GM23248 (cell line): ENCODE measurements at regions not wholly inside any gene's neighbourhood (a gene's known extent, or its start where the extent isn't known, plus 50 kb on each side); places are given as distances from the start of the nearest gene placed in this dataset.

Source experiments
- DNase-seq: peaks from one replicate; pipeline ENCODE4 v3.0.0-alpha.2; 2015
- H2AFZ ChIP-seq: fragments of 200-600 bp; sonication (generic); 2 replicates; pipeline ENCODE4 v1.6.1; 2016; ENCODE audit warnings: antibody characterized with exemption
- H3F3A ChIP-seq: fragments of 200-600 bp; sonication (generic); 2 replicates; pipeline ENCODE4 v1.6.1; 2016; ENCODE audit warnings: mild to moderate bottlenecking, antibody characterized with exemption, mixed run types; ENCODE audit not compliant: insufficient read depth
- H3K27ac ChIP-seq: fragments of 200-600 bp; sonication (generic); 2 replicates; pipeline ENCODE4 v1.5.1; 2016; ENCODE audit warnings: mild to moderate bottlenecking
- H3K27me3 ChIP-seq: fragments of 200-600 bp; sonication (generic); replicated peaks from 2 replicates; pipeline ENCODE4 v1.6.1; 2016; ENCODE audit warnings: mild to moderate bottlenecking; ENCODE audit not compliant: insufficient read depth
- H3K36me3 ChIP-seq: fragments of 200-600 bp; sonication (generic); 2 replicates; pipeline ENCODE4 v1.6.1; 2016; ENCODE audit warnings: low read depth, mild to moderate bottlenecking
- H3K4me1 ChIP-seq: fragments of 200-600 bp; sonication (generic); 2 replicates; pipeline ENCODE4 v1.6.1; 2016; ENCODE audit warnings: mild to moderate bottlenecking; ENCODE audit not compliant: insufficient read depth
- H3K4me2 ChIP-seq: fragments of 200-600 bp; sonication (generic); one replicate; pipeline ENCODE4 v1.6.1; 2016; ENCODE audit warnings: mild to moderate bottlenecking; ENCODE audit not compliant: unreplicated experiment
- H3K4me3 ChIP-seq: fragments of 200-600 bp; sonication (generic); 2 replicates; pipeline ENCODE4 v1.5.1; 2016; ENCODE audit warnings: mild to moderate bottlenecking
- H3K79me2 ChIP-seq: fragments of 200-600 bp; sonication (generic); 2 replicates; pipeline ENCODE4 v1.6.1; 2016; ENCODE audit warnings: mild to moderate bottlenecking; ENCODE audit not compliant: insufficient read depth
- H3K9ac ChIP-seq: fragments of 200-600 bp; sonication (generic); 2 replicates; pipeline ENCODE4 v1.6.1; 2016; ENCODE audit warnings: mild to moderate bottlenecking
- H3K9me2 ChIP-seq: fragments of 200-600 bp; sonication (generic); 2 replicates; pipeline ENCODE4 v1.6.1; 2016; ENCODE audit warnings: mixed run types, mild to moderate bottlenecking, moderate library complexity; ENCODE audit not compliant: insufficient read depth
- H3K9me3 ChIP-seq: fragments of 200-600 bp; sonication (generic); one replicate; pipeline ENCODE4 v1.6.1; 2017; ENCODE audit warnings: low read depth
- H4K20me1 ChIP-seq: fragments of 200-600 bp; sonication (generic); 2 replicates; pipeline ENCODE4 v1.6.0; 2016; ENCODE audit not compliant: insufficient read depth
- EZH2 ChIP-seq: fragments of 200-600 bp; sonication (generic); IDR thresholded peaks from 2 replicates; pipeline ENCODE4 v1.6.1; 2018; ENCODE audit warnings: antibody characterized with exemption, mild to moderate bottlenecking; ENCODE audit not compliant: insufficient read depth, poor library complexity, severe bottlenecking
- EZH2phosphoT487 ChIP-seq: fragments of 200-600 bp; sonication (generic); IDR thresholded peaks from 2 replicates; pipeline ENCODE4 v1.6.1; 2018; ENCODE audit warnings: antibody characterized with exemption, moderate library complexity, mild to moderate bottlenecking, low read depth; ENCODE audit not compliant: insufficient read depth
- WGBS, 2 experiments: methylation state at CpG; one replicate each; pipeline ENCODE4 v1.1.6; 2015 to 2017; ENCODE audit warnings: low lambda C conversion rate in 2 of 2, low coverage in 1 of 2; ENCODE audit errors: missing lambda C conversion rate in 2 of 2; 5-methylcytosine and 5-hydroxymethylcytosine counted together
- in situ Hi-C: fragments of 300-500 bp; cut with MboI; formaldehyde crosslinking; loops from 2 replicates; pipeline ENCODE4 v1.15.0; 2020

- in situ Hi-C loops = no loop called here
- no peak overlapping the region for H3K27ac ChIP-seq
- DNase-seq = no peak
- WGBS, 2 experiments = 27 to 37% methylated on average over 2 of the region's 2 CpGs
- H3K4me2 ChIP-seq = no peak overlapping the region
- H3K9me3 ChIP-seq = no peaks in the 10 kb centered on the region
- H3K79me2 ChIP-seq = no peaks in the 10 kb centered on the region
- H3F3A ChIP-seq = no peaks in the 10 kb centered on the region
- H3K9ac ChIP-seq = no peak overlapping the region
- H3K36me3 ChIP-seq = no peaks in the 10 kb centered on the region
- H3K9me2 ChIP-seq = no peaks in the 10 kb centered on the region
- no peaks in the 10 kb centered on the region for H4K20me1 ChIP-seq
- H3K4me1 ChIP-seq = no peaks in the 10 kb centered on the region
- H3K27me3 ChIP-seq = no peaks in the 10 kb centered on the region
- H2AFZ ChIP-seq = no peak overlapping the region
- TF ChIP-seq EZH2phosphoT487 (no peak), EZH2 (no peak)
- H3K4me3 ChIP-seq = no peak overlapping the region
Measured at GRCh38 chr14:62599616-62600385, 445.5 kb downstream of the KCNH5 start.

- Histone ChIP-seq H3K9me3 (no peaks in the 10 kb centered on the region), H4K20me1 (no peaks in the 10 kb centered on the region), H3K9me2 (no peaks in the 10 kb centered on the region), H3K4me1 (no peaks in the 10 kb centered on the region), H3F3A (no peaks in the 10 kb centered on the region), H3K9ac (no peak overlapping the region), H3K79me2 (no peaks in the 10 kb centered on the region), H3K4me2 (no peak overlapping the region), H2AFZ (no peak overlapping the region), H3K36me3 (no peaks in the 10 kb centered on the region), H3K27me3 (no peaks in the 10 kb centered on the region), H3K27ac (no peak overlapping the region), H3K4me3 (no peak overlapping the region)
- 7 to 12% methylated on average over 2 of the region's 2 CpGs for WGBS, 2 experiments
- in situ Hi-C loops = no loop called here
- TF ChIP-seq EZH2 (no peak), EZH2phosphoT487 (no peak)
- no peak for DNase-seq
Measured at GRCh38 chr14:62602712-62603111, 442.5 kb downstream of the KCNH5 start.

GRCh38 chr14:62604524-62604923 is 440.7 kb downstream of the KCNH5 start:
- Histone ChIP-seq H3K4me2 (no peak overlapping the region), H2AFZ (no peak overlapping the region), H3K9ac (no peak overlapping the region), H3F3A (no peaks in the 10 kb centered on the region), H3K27me3 (no peaks in the 10 kb centered on the region), H3K9me2 (no peaks in the 10 kb centered on the region), H3K79me2 (no peaks in the 10 kb centered on the region), H3K27ac (no peak overlapping the region), H3K4me3 (no peak overlapping the region), H3K36me3 (no peaks in the 10 kb centered on the region), H4K20me1 (no peaks in the 10 kb centered on the region), H3K4me1 (no peaks in the 10 kb centered on the region), H3K9me3 (no peaks in the 10 kb centered on the region)
- DNase-seq = no peak
- TF ChIP-seq EZH2phosphoT487 (no peak), EZH2 (no peak)
- 3 to 7% methylated on average over 2 of the region's 2 CpGs for WGBS, 2 experiments
- in situ Hi-C loops = no loop called here

- H3K79me2 ChIP-seq = no peaks in the 10 kb centered on the region
- no peak overlapping the region for H3K9ac ChIP-seq
- H3K36me3 ChIP-seq = no peaks in the 10 kb centered on the region
- TF ChIP-seq EZH2phosphoT487 (no peak), EZH2 (no peak)
- in situ Hi-C loops = no loop called here
- H3K4me1 ChIP-seq = no peaks in the 10 kb centered on the region
- no peak overlapping the region for H3K4me2 ChIP-seq
- H3K9me3 ChIP-seq = no peaks in the 10 kb centered on the region
- H3F3A ChIP-seq = no peaks in the 10 kb centered on the region
- 2 to 4% methylated on average over 3 of the region's 3 CpGs for WGBS, 2 experiments
- H3K27ac ChIP-seq = no peak overlapping the region
- no peak overlapping the region for H3K4me3 ChIP-seq
- H2AFZ ChIP-seq = no peak overlapping the region
- no peak for DNase-seq
- no peaks in the 10 kb centered on the region for H3K27me3 ChIP-seq
- H4K20me1 ChIP-seq = no peaks in the 10 kb centered on the region
- no peaks in the 10 kb centered on the region for H3K9me2 ChIP-seq
Measured at GRCh38 chr14:62614122-62614521, 431.1 kb downstream of the KCNH5 start.

- Histone ChIP-seq H3K79me2 (no peaks in the 10 kb centered on the region), H3K27me3 (no peaks in the 10 kb centered on the region), H3K9me3 (no peaks in the 10 kb centered on the region), H3K9ac (no peak overlapping the region), H3F3A (no peaks in the 10 kb centered on the region), H3K4me2 (no peak overlapping the region), H2AFZ (no peak overlapping the region), H3K36me3 (no peaks in the 10 kb centered on the region), H4K20me1 (no peaks in the 10 kb centered on the region), H3K27ac (no peak overlapping the region), H3K4me1 (no peaks in the 10 kb centered on the region), H3K9me2 (no peaks in the 10 kb centered on the region), H3K4me3 (no peak overlapping the region)
- no peak for DNase-seq
- in situ Hi-C loops = no loop called here
- no peak for TF ChIP-seq EZH2
- WGBS, 2 experiments = 3 to 9% methylated on average over 4 of the region's 4 CpGs
Measured at GRCh38 chr14:62616668-62617067, 428.6 kb downstream of the KCNH5 start.
